HEK293 (cell line): ENCODE measurements at regions not wholly inside any gene's neighbourhood (a gene's known extent, or its start where the extent isn't known, plus 50 kb on each side); places are given as distances from the start of the nearest gene placed in this dataset.

ENCODE experiments used
- CTCF ChIA-PET: fragments of 350-600 bp; formaldehyde crosslinking; extraction: SDS; loops from one replicate; lab custom pipeline; 2021; ENCODE audit warnings: antibody characterized with exemption; lab: Yijun Ruan, JAX
- POLR2A ChIA-PET: fragments of 300-600 bp; formaldehyde crosslinking; extraction: SDS; loops from one replicate; lab custom pipeline; 2020; ENCODE audit warnings: antibody characterized with exemption, inconsistent platforms; lab: Yijun Ruan, JAX
- H3K27ac ChIP-seq: fragments of 200-500 bp; sonication (Bioruptor generic); 2 replicates; pipeline ENCODE4 v1.5.1; 2014; ENCODE audit warnings: low read depth, low read length, control low read depth, inconsistent platforms; ENCODE audit errors: extremely low read depth
- H3K36me3 ChIP-seq, 2 experiments: fragments of 200-500 bp in 1 of 2; sonication (Bioruptor generic) in 1 of 2; 1 replicate in 1 of 2; 2 replicates in 1 of 2; pipeline ENCODE4 v1.5.1; 2014 to 2017; ENCODE audit warnings: inconsistent platforms in 2 of 2, low read length in 2 of 2; ENCODE audit not compliant: control insufficient read depth in 2 of 2, insufficient read depth in 1 of 2
- H3K4me1 ChIP-seq: fragments of 200-500 bp; sonication (Bioruptor generic); 2 replicates; pipeline ENCODE4 v1.5.1; 2014; ENCODE audit warnings: mild to moderate bottlenecking, low read length, inconsistent platforms; ENCODE audit not compliant: control insufficient read depth, insufficient read depth
- H3K4me3 ChIP-seq: 2 replicates; pipeline ENCODE4 v1.5.1; 2011; ENCODE audit warnings: low read depth, mild to moderate bottlenecking, control low read depth, low read length, moderate library complexity
- H3K9me3 ChIP-seq: fragments of 200-500 bp; sonication (Bioruptor generic); 2 replicates; pipeline ENCODE4 v1.5.1; 2014; ENCODE audit warnings: low read depth, low read length, inconsistent platforms; ENCODE audit not compliant: control insufficient read depth, insufficient read depth
- BCL11B ChIP-seq: fragments of 450-650 bp; formaldehyde crosslinking; IDR thresholded peaks from 2 replicates; pipeline ENCODE4 v1.5.1; 2016; ENCODE audit warnings: low read depth, missing biosample characterization, missing genetic modification characterization
- KLF16 ChIP-seq: fragments of 450-650 bp; formaldehyde crosslinking; IDR thresholded peaks from 2 replicates; pipeline ENCODE4 v1.5.1; 2017; ENCODE audit warnings: missing biosample characterization, missing genetic modification characterization
- KLF8 ChIP-seq: fragments of 450-650 bp; formaldehyde crosslinking; IDR thresholded peaks from 2 replicates; pipeline ENCODE4 v1.5.1; 2016; ENCODE audit warnings: missing biosample characterization, missing genetic modification characterization
- YY1 ChIP-seq: fragments of 450-650 bp; formaldehyde crosslinking; IDR thresholded peaks from 2 replicates; pipeline ENCODE4 v1.5.1; 2018; ENCODE audit warnings: missing biosample characterization, missing genetic modification characterization
- ZBTB10 ChIP-seq: fragments of 450-650 bp; formaldehyde crosslinking; IDR thresholded peaks from 2 replicates; pipeline ENCODE4 v1.5.1; 2016; ENCODE audit warnings: missing biosample characterization, missing genetic modification characterization
- ZFP69B ChIP-seq: fragments of 450-650 bp; formaldehyde crosslinking; IDR thresholded peaks from 2 replicates; pipeline ENCODE4 v1.5.1; 2016; ENCODE audit warnings: missing biosample characterization, missing genetic modification characterization
- ZNF10 ChIP-seq: fragments of 450-650 bp; formaldehyde crosslinking; IDR thresholded peaks from 2 replicates; pipeline ENCODE4 v1.5.1; 2017; ENCODE audit warnings: missing biosample characterization, missing genetic modification characterization
- ZNF112 ChIP-seq: fragments of 450-650 bp; formaldehyde crosslinking; IDR thresholded peaks from 2 replicates; pipeline ENCODE4 v1.5.0; 2017; ENCODE audit warnings: missing biosample characterization, missing genetic modification characterization
- ZNF146 ChIP-seq: fragments of 450-650 bp; formaldehyde crosslinking; IDR thresholded peaks from 2 replicates; pipeline ENCODE4 v1.5.1; 2016; ENCODE audit warnings: missing biosample characterization, missing genetic modification characterization
- ZNF148 ChIP-seq: fragments of 450-650 bp; formaldehyde crosslinking; IDR thresholded peaks from 2 replicates; pipeline ENCODE4 v1.5.0; 2017; ENCODE audit warnings: missing biosample characterization, missing genetic modification characterization, borderline replicate concordance
- ZNF169 ChIP-seq: fragments of 450-650 bp; formaldehyde crosslinking; IDR thresholded peaks from 2 replicates; pipeline ENCODE4 v1.5.1; 2016; ENCODE audit warnings: missing biosample characterization, missing genetic modification characterization
- ZNF174 ChIP-seq: fragments of 450-650 bp; formaldehyde crosslinking; IDR thresholded peaks from 2 replicates; pipeline ENCODE4 v1.5.0; 2017; ENCODE audit warnings: missing biosample characterization, mild to moderate bottlenecking, missing genetic modification characterization
- ZNF248 ChIP-seq: fragments of 450-650 bp; formaldehyde crosslinking; IDR thresholded peaks from 2 replicates; pipeline ENCODE4 v1.5.1; 2017; ENCODE audit warnings: missing biosample characterization, missing genetic modification characterization
- ZNF280C ChIP-seq: fragments of 450-650 bp; formaldehyde crosslinking; IDR thresholded peaks from 2 replicates; pipeline ENCODE4 v1.5.1; 2016; ENCODE audit warnings: missing biosample characterization, missing genetic modification characterization
- ZNF280D ChIP-seq: fragments of 450-650 bp; formaldehyde crosslinking; IDR thresholded peaks from 2 replicates; pipeline ENCODE4 v1.5.1; 2016; ENCODE audit warnings: missing biosample characterization, missing genetic modification characterization
- ZNF302 ChIP-seq: fragments of 450-650 bp; formaldehyde crosslinking; IDR thresholded peaks from 2 replicates; pipeline ENCODE4 v1.5.1; 2016; ENCODE audit warnings: missing biosample characterization, missing genetic modification characterization, low read depth
- ZNF362 ChIP-seq: fragments of 450-650 bp; formaldehyde crosslinking; IDR thresholded peaks from 2 replicates; pipeline ENCODE4 v1.5.1; 2016; ENCODE audit warnings: missing biosample characterization, missing genetic modification characterization
- ZNF558 ChIP-seq: fragments of 450-650 bp; formaldehyde crosslinking; IDR thresholded peaks from 2 replicates; pipeline ENCODE4 v1.5.1; 2016; ENCODE audit warnings: missing biosample characterization, missing genetic modification characterization
- ZNF561 ChIP-seq: fragments of 450-650 bp; IDR thresholded peaks from 2 replicates; pipeline ENCODE4 v1.5.1; 2018; ENCODE audit warnings: missing biosample characterization, missing genetic modification characterization, borderline replicate concordance
- ZNF692 ChIP-seq: fragments of 450-650 bp; formaldehyde crosslinking; IDR thresholded peaks from 2 replicates; pipeline ENCODE4 v1.5.1; 2016; ENCODE audit warnings: missing biosample characterization, missing genetic modification characterization
- ZSCAN16 ChIP-seq: fragments of 450-650 bp; formaldehyde crosslinking; IDR thresholded peaks from 2 replicates; pipeline ENCODE4 v1.5.1; 2016; ENCODE audit warnings: missing biosample characterization, missing genetic modification characterization
- ZSCAN4 ChIP-seq: fragments of 450-650 bp; formaldehyde crosslinking; IDR thresholded peaks from 2 replicates; pipeline ENCODE4 v1.5.1; 2017; ENCODE audit warnings: missing biosample characterization, missing genetic modification characterization

- no peak for TF ChIP-seq BCL11B (tag by site-specific recombination)
- TF ChIP-seq ZNF692: no peak
- TF ChIP-seq ZNF561 (tag by site-specific recombination): no peak
- TF ChIP-seq ZNF169: no peak
- no peak for TF ChIP-seq ZSCAN16 (tag by site-specific recombination)
- no peak for TF ChIP-seq ZNF280C
- no peak for TF ChIP-seq KLF16
- TF ChIP-seq ZNF10: no peak
- TF ChIP-seq ZNF280D (tag by site-specific recombination): no peak
- no peak for TF ChIP-seq ZNF362 (tag by site-specific recombination)
- no peak for TF ChIP-seq ZBTB10 (tag by site-specific recombination)
- no peak for TF ChIP-seq YY1 (tag by site-specific recombination)
- no peaks in the 10 kb centered on the region for H3K36me3 ChIP-seq
- no peaks in the 10 kb centered on the region for H3K4me1 ChIP-seq
- no peak overlapping the region for H3K27ac ChIP-seq
- H3K9me3 ChIP-seq: no peaks in the 10 kb centered on the region
- POLR2A ChIA-PET: no interaction called here
- H3K4me3 ChIP-seq: no peak overlapping the region
- CTCF ChIA-PET: no interaction called here
These were observed 189.0 kb downstream of the SLITRK2 start for GRCh38 chrX:146006637-146007036.

- CTCF ChIA-PET: no interaction called here
- no peaks in the 10 kb centered on the region for H3K4me1 ChIP-seq
- H3K36me3 ChIP-seq: no peaks in the 10 kb centered on the region
- POLR2A ChIA-PET: no interaction called here
- H3K9me3 ChIP-seq: no peaks in the 10 kb centered on the region
- H3K27ac ChIP-seq: no peak overlapping the region
- H3K4me3 ChIP-seq: no peak overlapping the region
- TF ChIP-seq ZNF248 (no peak), ZSCAN16 (tag by site-specific recombination) (no peak), ZNF146 (tag by site-specific recombination) (no peak), ZNF112 (tag by site-specific recombination) (no peak), KLF8 (tag by site-specific recombination) (no peak), ZFP69B (tag by site-specific recombination) (no peak), ZNF174 (tag by site-specific recombination) (no peak), ZNF302 (tag by site-specific recombination) (no peak), ZNF558 (tag by site-specific recombination) (no peak), ZSCAN4 (tag by site-specific recombination) (no peak), ZNF148 (tag by site-specific recombination) (no peak)
These were observed 218.4 kb downstream of the SLITRK2 start for GRCh38 chrX:146036000-146036399.
